ENCODE measurements at regions not wholly inside any gene's neighbourhood (a gene's known extent, or its start where the extent isn't known, plus 50 kb on each side); places are given as distances from the start of the nearest gene placed in this dataset.

DNA sequence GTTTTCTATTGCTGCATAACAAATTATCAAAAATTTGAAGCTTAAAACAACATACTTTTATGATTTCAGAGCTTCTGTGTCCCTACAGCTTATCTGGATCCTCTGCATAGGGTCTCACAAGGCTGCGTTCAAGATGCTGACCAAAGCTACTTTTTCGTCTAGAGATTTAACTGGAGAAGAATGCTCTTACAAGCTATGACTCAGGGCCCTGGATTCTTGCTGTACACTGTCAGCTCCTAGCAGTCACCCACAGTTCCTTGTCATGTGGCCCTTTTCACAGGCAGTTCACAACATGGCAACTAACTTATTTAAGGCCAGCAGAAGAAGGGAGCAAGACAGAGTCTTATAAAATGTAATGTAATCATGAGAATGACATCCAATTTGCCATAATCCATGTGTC is 70.8 kb upstream of the FAM174A start:
- TF ChIP-seq, protein P1, sequence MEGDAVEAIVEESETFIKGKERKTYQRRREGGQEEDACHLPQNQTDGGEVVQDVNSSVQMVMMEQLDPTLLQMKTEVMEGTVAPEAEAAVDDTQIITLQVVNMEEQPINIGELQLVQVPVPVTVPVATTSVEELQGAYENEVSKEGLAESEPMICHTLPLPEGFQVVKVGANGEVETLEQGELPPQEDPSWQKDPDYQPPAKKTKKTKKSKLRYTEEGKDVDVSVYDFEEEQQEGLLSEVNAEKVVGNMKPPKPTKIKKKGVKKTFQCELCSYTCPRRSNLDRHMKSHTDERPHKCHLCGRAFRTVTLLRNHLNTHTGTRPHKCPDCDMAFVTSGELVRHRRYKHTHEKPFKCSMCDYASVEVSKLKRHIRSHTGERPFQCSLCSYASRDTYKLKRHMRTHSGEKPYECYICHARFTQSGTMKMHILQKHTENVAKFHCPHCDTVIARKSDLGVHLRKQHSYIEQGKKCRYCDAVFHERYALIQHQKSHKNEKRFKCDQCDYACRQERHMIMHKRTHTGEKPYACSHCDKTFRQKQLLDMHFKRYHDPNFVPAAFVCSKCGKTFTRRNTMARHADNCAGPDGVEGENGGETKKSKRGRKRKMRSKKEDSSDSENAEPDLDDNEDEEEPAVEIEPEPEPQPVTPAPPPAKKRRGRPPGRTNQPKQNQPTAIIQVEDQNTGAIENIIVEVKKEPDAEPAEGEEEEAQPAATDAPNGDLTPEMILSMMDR (conservative IDR thresholded peaks at IDR 0.05; ENCODE audit: low read length): no peak
- no peak for TF ChIP-seq EZH2phosphoT487 (IDR thresholded peaks at IDR 0.05; ENCODE audit: borderline replicate concordance, low read depth, low read length)
